NCI-H2227 treated with DMSO at 0.1 percent for 48 hours (cell line): ENCODE measurements at regions not wholly inside any gene's neighbourhood (a gene's known extent, or its start where the extent isn't known, plus 50 kb on each side); places are given as distances from the start of the nearest gene placed in this dataset.
"Not testable (repeated sequence)": the region's sequence is repeated elsewhere in the genome, so short reads cannot be mapped to it uniquely, and the experiment has no call there.

ENCODE experiments used
- DNase-seq: peaks from one replicate; lab custom pipeline; 2025; lab: John Stamatoyannopoulos, UW

GRCh38 chr5:148741766-148742165 is 84.6 kb upstream of the ADRB2 start:
- not testable (repeated sequence) for DNase-seq

- not testable (repeated sequence) for DNase-seq
Observed at GRCh38 chr5:148744380-148744779, 82.0 kb upstream of the ADRB2 start.

- DNase-seq, result no peak
Observed at GRCh38 chr5:148746826-148747535, 79.4 kb upstream of the ADRB2 start.

GRCh38 chr5:148747536-148747906 is 78.9 kb upstream of the ADRB2 start:
- DNase-seq, result no peak

- no peak for DNase-seq
Observed at GRCh38 chr5:148748702-148749392, 77.6 kb upstream of the ADRB2 start.

GRCh38 chr5:148750614-148751013 is 75.8 kb upstream of the ADRB2 start:
- no peak for DNase-seq

GRCh38 chr5:148751025-148751424 is 75.4 kb upstream of the ADRB2 start:
- no peak for DNase-seq

GRCh38 chr5:148752375-148752774 is 74.0 kb upstream of the ADRB2 start:
- not testable (repeated sequence) for DNase-seq

GRCh38 chr5:148759101-148759500 is 67.3 kb upstream of the ADRB2 start:
- no peak for DNase-seq

- DNase-seq, result no peak
Observed at GRCh38 chr5:148760945-148761638, 65.3 kb upstream of the ADRB2 start.

- no peak for DNase-seq
Observed at GRCh38 chr5:148763996-148764395, 62.4 kb upstream of the ADRB2 start.

- DNase-seq, result no peak
Observed at GRCh38 chr5:148765061-148765460, 61.4 kb upstream of the ADRB2 start.

- no peak for DNase-seq
Observed at GRCh38 chr5:148768806-148769415, 57.5 kb upstream of the ADRB2 start.

- DNase-seq, result no peak
Observed at GRCh38 chr5:148769941-148770340, 56.5 kb upstream of the ADRB2 start.

GRCh38 chr5:148774313-148774712 is 52.1 kb upstream of the ADRB2 start:
- DNase-seq, result no peak

GRCh38 chr5:148776261-148776660 is 50.1 kb upstream of the ADRB2 start:
- no peak for DNase-seq
